GM11168 (cell line): ENCODE measurements at regions not wholly inside any gene's neighbourhood (a gene's known extent, or its start where the extent isn't known, plus 50 kb on each side); places are given as distances from the start of the nearest gene placed in this dataset.

ENCODE experiments used
- in situ Hi-C: fragments of 300-500 bp; cut with MboI; formaldehyde crosslinking; loops from one replicate; pipeline ENCODE4 v1.12.0; 2022; ENCODE audit warnings: low sequenced_read_pairs; ENCODE audit not compliant: unreplicated experiment

GRCh38 chr1:55402671-55403464 is 187.7 kb upstream of the USP24 start:
- in situ Hi-C loops: no loop called here

GRCh38 chr1:55402142-55402541 is 187.0 kb upstream of the USP24 start:
- in situ Hi-C loops: no loop called here

GRCh38 chr1:55400508-55400907 is 185.3 kb upstream of the USP24 start:
- in situ Hi-C loops: no loop called here

GRCh38 chr1:55399346-55399745 is 184.2 kb upstream of the USP24 start:
- in situ Hi-C loops: loop anchor here (25.0 kb wide), 1 partner anchor 1188 kb away; the partner anchor contains the start of gene PLPP3

- in situ Hi-C loops: loop anchor here (25.0 kb wide), 1 partner anchor 1191 kb away; the partner anchor contains the start of gene PLPP3
Measured at GRCh38 chr1:55396381-55396891, 181.3 kb upstream of the USP24 start.

- in situ Hi-C loops: loop anchor here (25.0 kb wide), 1 partner anchor 1198 kb away; the partner anchor contains the start of gene PLPP3
Measured at GRCh38 chr1:55388960-55389359, 173.8 kb upstream of the USP24 start.

- in situ Hi-C loops: loop anchor here (25.0 kb wide), 1 partner anchor 1200 kb away; the partner anchor contains the start of gene PLPP3
Measured at GRCh38 chr1:55387145-55387544, 172.0 kb upstream of the USP24 start.

- in situ Hi-C loops: loop anchor here (25.0 kb wide), 1 partner anchor 1201 kb away; the partner anchor contains the start of gene PLPP3
Measured at GRCh38 chr1:55386456-55386855, 171.3 kb upstream of the USP24 start.

- in situ Hi-C loops: loop anchor here (25.0 kb wide), 1 partner anchor 1202 kb away; the partner anchor contains the start of gene PLPP3
Measured at GRCh38 chr1:55385402-55386018, 170.3 kb upstream of the USP24 start.

GRCh38 chr1:55384637-55385036 is 169.5 kb upstream of the USP24 start:
- in situ Hi-C loops: loop anchor here (25.0 kb wide), 1 partner anchor 1203 kb away; the partner anchor contains the start of gene PLPP3

- in situ Hi-C loops: loop anchor here (25.0 kb wide), 1 partner anchor 1204 kb away; the partner anchor contains the start of gene PLPP3
Measured at GRCh38 chr1:55382806-55383305, 167.7 kb upstream of the USP24 start.

GRCh38 chr1:55381983-55382382 is 166.8 kb upstream of the USP24 start:
- in situ Hi-C loops: loop anchor here (25.0 kb wide), 1 partner anchor 1205 kb away; the partner anchor contains the start of gene PLPP3

- in situ Hi-C loops: loop anchor here (25.0 kb wide), 1 partner anchor 1206 kb away; the partner anchor contains the start of gene PLPP3
Measured at GRCh38 chr1:55381491-55381890, 166.3 kb upstream of the USP24 start.

GRCh38 chr1:55380355-55380970 is 165.3 kb upstream of the USP24 start:
- in situ Hi-C loops: loop anchor here (25.0 kb wide), 1 partner anchor 1207 kb away; the partner anchor contains the start of gene PLPP3

- in situ Hi-C loops: loop anchor here (25.0 kb wide), 1 partner anchor 1209 kb away; the partner anchor contains the start of gene PLPP3
Measured at GRCh38 chr1:55378582-55378981, 163.4 kb upstream of the USP24 start.

GRCh38 chr1:55376897-55377296 is 161.7 kb upstream of the USP24 start:
- in situ Hi-C loops: loop anchor here (25.0 kb wide), 1 partner anchor 1210 kb away; the partner anchor contains the start of gene PLPP3

- in situ Hi-C loops: loop anchor here (25.0 kb wide), 1 partner anchor 1212 kb away; the partner anchor contains the start of gene PLPP3
Measured at GRCh38 chr1:55375617-55376258, 160.6 kb upstream of the USP24 start.

GRCh38 chr1:55374801-55375616 is 159.8 kb upstream of the USP24 start:
- in situ Hi-C loops: loop anchor here (25.0 kb wide), 1 partner anchor 1212 kb away; the partner anchor contains the start of gene PLPP3
